ENCODE measurements at regions not wholly inside any gene's neighbourhood (a gene's known extent, or its start where the extent isn't known, plus 50 kb on each side); places are given as distances from the start of the nearest gene placed in this dataset.

DNA sequence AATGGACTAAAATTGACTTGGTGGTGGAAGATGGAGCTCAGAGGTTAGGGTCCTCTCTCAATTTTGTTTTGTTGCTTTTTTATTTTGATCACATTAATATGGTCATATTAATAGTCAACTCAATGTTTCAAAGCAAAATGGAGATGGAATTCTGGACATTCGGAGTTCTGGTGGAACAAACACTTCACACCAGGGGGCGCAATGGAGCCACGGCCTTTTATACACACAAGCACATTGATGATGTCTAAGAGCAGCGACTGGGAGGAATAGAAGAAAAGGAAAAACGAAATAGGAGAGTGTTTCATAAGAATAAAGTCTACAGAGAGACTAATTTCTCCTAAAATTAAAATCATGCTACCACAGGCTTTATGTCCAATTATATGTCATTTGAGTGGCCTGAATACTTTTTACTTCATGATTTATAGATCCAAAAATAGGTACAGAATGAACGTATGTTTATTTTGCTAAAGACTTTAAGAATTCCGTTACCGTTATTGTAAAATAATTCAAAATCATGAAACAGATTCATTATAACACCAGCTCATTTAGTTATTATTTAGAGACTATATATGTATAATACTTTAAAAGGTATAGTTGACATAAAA, 197.6 kb upstream of the SASH1 start:
- CTCF ChIA-PET = interaction anchor here (0.6 to 4.8 kb wide), 13 partner anchors 8 to 637 kb away, joined by 3 to 32 read pairs (median 4); partner anchors contain the start of gene SAMD5

DNA sequence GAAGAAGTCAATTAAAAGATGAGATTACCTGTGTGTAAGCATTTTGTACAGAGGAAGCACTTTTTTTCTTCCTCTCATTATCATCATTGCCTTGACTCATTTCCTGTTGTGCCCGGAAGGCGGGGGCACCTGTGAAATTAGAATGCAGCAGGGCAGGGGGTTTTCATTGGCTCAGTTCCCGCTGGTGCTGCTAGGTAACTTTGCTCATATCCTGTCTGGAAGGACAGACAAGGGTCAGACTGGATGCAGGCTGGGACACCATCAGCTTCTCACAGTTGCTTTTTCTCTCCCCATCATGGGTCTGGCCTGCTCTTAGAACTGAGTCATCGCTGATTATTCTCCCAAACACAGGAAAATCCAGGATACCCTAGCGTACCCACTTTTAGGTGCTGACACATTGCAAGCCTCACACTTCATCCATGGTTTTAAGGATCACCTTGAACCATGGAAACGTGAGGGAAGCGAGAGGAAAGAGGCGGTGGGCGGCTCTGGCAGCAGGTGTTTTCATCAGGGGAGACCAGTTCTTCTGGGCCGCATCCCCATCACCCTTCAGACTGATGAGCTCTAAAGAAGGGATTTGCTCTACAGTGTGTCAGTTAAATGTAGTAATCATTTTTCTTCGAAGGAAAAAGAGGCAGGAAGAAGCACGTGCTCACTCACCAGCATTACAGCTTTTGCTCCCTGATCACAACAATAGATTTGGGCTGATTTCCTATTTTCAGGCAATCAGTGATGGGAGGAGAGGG, 195.7 kb upstream of the SASH1 start:
- intact Hi-C loops (cut with micrococcal nuclease) = loop anchor here (1.0 to 10.0 kb wide), 9 partner anchors 34 to 1295 kb away; partner anchors contain the start of gene STXBP5
- POLR2A ChIA-PET = no interaction called here
- Mint-ChIP-seq H3K4me3 (peak overlapping the region; percentile 45), H3K27me3 (peaks cover 5% of the 10 kb centered on the region), H3K9me3 (no peaks in the 10 kb centered on the region), H3K36me3 (peaks cover 2% of the 10 kb centered on the region), H3K27ac (peak overlapping the region; percentile 92), H3K4me1 (ENCODE audit: low read depth) (peaks cover 15% of the 10 kb centered on the region)
- CTCF ChIA-PET = interaction anchor here (0.8 to 4.8 kb wide), 4 partner anchors 11 to 33 kb away, joined by 4 to 32 read pairs (median 8); no protein-coding TSS in a partner anchor
- DNase-seq = peak; percentile 89

More for the DNA sequence above, 197.6 kb upstream of the SASH1 start:
- Mint-ChIP-seq H3K4me3 (no peak overlapping the region), H3K27me3 (peaks cover 5% of the 10 kb centered on the region), H3K36me3 (peaks cover 2% of the 10 kb centered on the region), H3K27ac (no peak overlapping the region), H3K4me1 (ENCODE audit: low read depth) (peaks cover 15% of the 10 kb centered on the region), H3K9me3 (no peaks in the 10 kb centered on the region)
- intact Hi-C loops (cut with micrococcal nuclease) = loop anchor here (1.0 to 10.0 kb wide), 6 partner anchors 21 to 1293 kb away; partner anchors contain the start of gene STXBP5
- POLR2A ChIA-PET = no interaction called here
- DNase-seq = peak; percentile 78

DNA sequence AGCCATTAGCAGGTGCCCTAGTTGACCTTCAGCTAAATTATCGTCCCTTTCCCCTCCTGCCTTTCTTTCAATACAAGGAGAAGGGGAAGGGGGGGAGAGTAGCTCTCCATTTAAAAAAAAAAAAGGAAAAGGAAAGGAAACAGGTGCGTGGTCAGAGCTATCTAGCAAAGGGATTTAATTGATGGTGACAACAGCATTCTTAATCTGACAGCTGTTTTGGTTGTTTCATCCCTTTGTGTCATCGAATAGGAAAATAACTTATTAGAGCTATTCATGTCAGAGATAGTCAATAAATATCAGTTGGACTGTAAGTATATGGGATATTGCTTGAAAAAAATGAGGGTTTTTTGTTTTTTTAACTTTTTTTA, 195.2 kb upstream of the SASH1 start:
- Mint-ChIP-seq H3K4me3 (no peak overlapping the region), H3K36me3 (peaks cover 2% of the 10 kb centered on the region), H3K27me3 (peaks cover 5% of the 10 kb centered on the region), H3K4me1 (ENCODE audit: low read depth) (peaks cover 15% of the 10 kb centered on the region), H3K9me3 (no peaks in the 10 kb centered on the region), H3K27ac (peak overlapping the region; percentile 92)
- CTCF ChIA-PET = interaction anchor here (0.7 to 4.8 kb wide), 5 partner anchors 11 to 640 kb away, joined by 3 to 32 read pairs (median 7); no protein-coding TSS in a partner anchor
- intact Hi-C loops (cut with micrococcal nuclease) = loop anchor here (2.0 to 10.0 kb wide), 6 partner anchors 295 to 1295 kb away; partner anchors contain the start of gene STXBP5
- POLR2A ChIA-PET = no interaction called here
- DNase-seq = no peak

DNA sequence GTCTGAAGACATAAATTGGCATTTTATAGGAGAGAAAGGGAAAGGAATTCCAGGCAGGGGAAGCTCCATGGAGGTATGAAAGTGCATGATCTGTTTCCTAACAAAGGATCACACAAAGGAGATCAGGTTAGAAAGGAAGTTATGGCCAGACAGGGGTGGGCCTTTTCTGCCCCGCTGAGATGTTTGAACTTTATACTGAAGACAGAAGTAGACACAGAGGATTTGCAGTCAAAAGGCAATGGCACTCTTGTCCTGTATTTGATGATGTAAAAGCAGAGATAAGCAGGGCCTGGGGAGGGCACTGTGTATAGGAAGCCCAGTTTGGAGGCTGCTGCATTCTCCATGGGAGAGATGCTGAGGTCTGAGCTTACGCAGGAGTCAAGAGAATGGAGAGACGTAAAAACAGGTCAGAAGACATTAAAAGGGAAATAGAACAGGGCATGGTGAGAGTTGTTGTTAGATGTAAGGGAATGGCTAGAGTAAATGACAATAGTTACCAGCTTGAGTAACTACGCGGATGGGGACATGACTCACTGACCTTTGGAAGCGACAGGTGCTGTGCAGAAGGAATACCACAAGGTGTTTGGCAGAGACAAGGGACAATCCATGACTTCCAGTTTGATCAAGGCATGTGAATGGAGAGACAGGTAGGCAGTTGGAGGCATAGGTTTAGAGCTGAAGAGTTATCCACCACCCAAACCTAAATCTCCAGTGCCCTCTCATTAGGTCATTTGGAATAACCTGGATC, 190.6 kb upstream of the SASH1 start:
- intact Hi-C loops (cut with micrococcal nuclease) = no loop called here
- Mint-ChIP-seq H3K27ac (no peak overlapping the region), H3K27me3 (no peaks in the 10 kb centered on the region), H3K4me3 (no peak overlapping the region), H3K4me1 (ENCODE audit: low read depth) (peaks cover 3% of the 10 kb centered on the region), H3K36me3 (no peaks in the 10 kb centered on the region), H3K9me3 (no peaks in the 10 kb centered on the region)
- no peak for DNase-seq
- ChIA-PET CTCF (interaction anchor here (1.0 kb wide), 1 partner anchor 16 kb away, joined by 3 read pairs; no protein-coding TSS in a partner anchor), POLR2A (no interaction called here)

DNA sequence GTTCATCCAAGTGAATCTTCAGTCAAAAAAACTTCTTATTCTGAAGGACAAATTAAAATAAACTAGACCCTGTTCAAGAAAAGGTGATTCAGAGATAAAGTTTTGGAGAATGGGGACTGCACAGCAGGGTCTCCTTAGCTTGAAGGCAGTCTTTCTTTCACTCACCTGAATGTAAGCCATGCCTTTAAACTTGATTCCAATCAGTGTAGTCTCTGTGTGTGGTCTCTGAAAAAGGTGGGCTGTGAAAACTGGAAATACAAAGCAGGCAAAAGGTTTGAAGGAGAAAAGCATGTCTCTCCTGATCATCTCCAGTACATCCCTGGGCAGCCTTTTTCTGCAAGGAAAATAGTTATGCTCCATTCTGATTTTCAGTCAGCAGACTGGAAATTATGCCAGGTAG, 188.0 kb upstream of the SASH1 start:
- no peaks in the 10 kb centered on the region for H3K4me1 Mint-ChIP-seq (ENCODE audit: low read depth)
- ChIA-PET CTCF (interaction anchor here (1.4 to 3.7 kb wide), 4 partner anchors 10 to 26 kb away, joined by 3 to 13 read pairs (median 10); no protein-coding TSS in a partner anchor), POLR2A (no interaction called here)
- no peaks in the 10 kb centered on the region for H3K9me3 Mint-ChIP-seq
- no peak overlapping the region for H3K27ac Mint-ChIP-seq
- DNase-seq = no peak
- no peaks in the 10 kb centered on the region for H3K27me3 Mint-ChIP-seq
- H3K36me3 Mint-ChIP-seq = no peaks in the 10 kb centered on the region
- intact Hi-C loops (cut with micrococcal nuclease) = no loop called here
- H3K4me3 Mint-ChIP-seq = no peak overlapping the region

DNA sequence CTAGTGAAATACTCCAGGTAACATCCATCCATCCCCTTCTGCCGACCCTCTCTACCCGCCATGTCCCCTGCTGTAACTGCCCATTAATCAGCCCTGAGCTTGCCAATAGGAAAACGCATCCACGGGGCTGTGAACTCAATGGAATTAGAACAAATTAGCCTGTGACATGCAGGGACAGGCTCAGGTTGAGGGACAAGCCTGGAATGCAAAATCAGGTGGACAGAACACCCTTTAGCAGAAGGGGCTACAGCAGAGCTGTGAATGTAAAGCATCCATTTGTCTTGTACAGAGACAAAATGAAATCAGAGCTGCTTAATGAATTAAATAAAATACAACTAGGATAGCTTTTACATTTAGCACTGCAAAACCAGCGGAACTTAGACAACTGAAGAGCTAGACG, 187.3 kb upstream of the SASH1 start:
- no peak overlapping the region for H3K4me3 Mint-ChIP-seq
- H3K27me3 Mint-ChIP-seq = no peaks in the 10 kb centered on the region
- intact Hi-C loops (cut with micrococcal nuclease) = no loop called here
- no peak overlapping the region for H3K27ac Mint-ChIP-seq
- ChIA-PET CTCF (interaction anchor here (2.2 to 3.7 kb wide), 3 partner anchors 10 to 22 kb away, joined by 9 to 13 read pairs (median 10); no protein-coding TSS in a partner anchor), POLR2A (no interaction called here)
- no peak for DNase-seq
- H3K4me1 Mint-ChIP-seq (ENCODE audit: low read depth) = no peaks in the 10 kb centered on the region
- no peaks in the 10 kb centered on the region for H3K9me3 Mint-ChIP-seq
- no peaks in the 10 kb centered on the region for H3K36me3 Mint-ChIP-seq

DNA sequence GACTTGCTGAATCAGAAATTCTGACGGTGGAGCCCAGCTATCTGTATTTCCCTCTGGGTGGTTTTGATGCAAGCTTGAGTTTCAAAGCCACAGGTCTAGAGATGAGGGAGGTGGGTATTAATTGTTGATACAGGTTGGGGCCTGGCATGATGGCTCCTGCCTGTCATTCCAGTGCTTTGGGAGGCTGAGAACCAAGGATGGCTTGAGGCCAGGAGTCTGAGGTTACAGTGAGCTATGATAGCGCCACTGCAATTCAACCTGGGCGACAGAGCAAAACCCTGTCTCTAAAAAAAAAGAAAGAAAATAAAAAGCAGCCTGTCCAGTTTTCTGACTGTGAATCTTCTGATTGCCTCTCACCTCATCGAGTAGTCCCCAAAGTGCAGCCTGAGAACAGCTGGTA, 184.8 kb upstream of the SASH1 start:
- Mint-ChIP-seq H3K27ac (no peak overlapping the region), H3K9me3 (no peaks in the 10 kb centered on the region), H3K27me3 (no peaks in the 10 kb centered on the region), H3K4me3 (no peak overlapping the region), H3K36me3 (no peaks in the 10 kb centered on the region), H3K4me1 (ENCODE audit: low read depth) (no peaks in the 10 kb centered on the region)
- intact Hi-C loops (cut with micrococcal nuclease) = no loop called here
- POLR2A ChIA-PET = no interaction called here
- no peak for DNase-seq
- CTCF ChIA-PET = interaction anchor here (2.4 kb wide), 1 partner anchor 13 kb away, joined by 8 read pairs; no protein-coding TSS in a partner anchor

DNA sequence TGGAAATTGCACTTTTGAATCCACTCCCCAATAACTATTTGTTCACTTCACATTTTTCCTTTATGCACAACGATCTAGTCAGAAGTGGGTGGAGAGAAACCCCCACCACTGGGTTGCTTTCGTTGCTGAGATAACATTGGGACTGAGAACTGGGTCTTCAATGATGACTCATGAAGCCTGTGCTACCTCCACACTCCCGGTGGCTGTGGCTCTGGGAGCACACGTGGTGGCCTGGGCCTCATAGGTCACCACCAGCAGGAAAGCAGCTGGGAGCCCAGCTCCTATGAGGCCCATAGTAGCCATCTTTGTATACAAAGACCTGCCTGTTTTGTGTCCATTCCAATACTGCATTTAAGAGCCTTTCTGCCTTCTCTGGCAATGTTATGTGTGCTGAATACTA, 178.0 kb upstream of the SASH1 start:
- Mint-ChIP-seq H3K4me1 (ENCODE audit: low read depth) (peaks cover 5% of the 10 kb centered on the region), H3K9me3 (no peaks in the 10 kb centered on the region), H3K27ac (no peak overlapping the region), H3K27me3 (peaks cover 6% of the 10 kb centered on the region), H3K4me3 (no peak overlapping the region), H3K36me3 (no peaks in the 10 kb centered on the region)
- DNase-seq = peak; percentile 15
- ChIA-PET POLR2A (no interaction called here), CTCF (interaction anchor here (0.8 to 3.2 kb wide), 4 partner anchors 15 to 657 kb away, joined by 3 to 32 read pairs (median 16); no protein-coding TSS in a partner anchor)
- intact Hi-C loops (cut with micrococcal nuclease) = loop anchor here (5.0 kb wide), 1 partner anchor 772 kb away; no protein-coding TSS in a partner anchor

DNA sequence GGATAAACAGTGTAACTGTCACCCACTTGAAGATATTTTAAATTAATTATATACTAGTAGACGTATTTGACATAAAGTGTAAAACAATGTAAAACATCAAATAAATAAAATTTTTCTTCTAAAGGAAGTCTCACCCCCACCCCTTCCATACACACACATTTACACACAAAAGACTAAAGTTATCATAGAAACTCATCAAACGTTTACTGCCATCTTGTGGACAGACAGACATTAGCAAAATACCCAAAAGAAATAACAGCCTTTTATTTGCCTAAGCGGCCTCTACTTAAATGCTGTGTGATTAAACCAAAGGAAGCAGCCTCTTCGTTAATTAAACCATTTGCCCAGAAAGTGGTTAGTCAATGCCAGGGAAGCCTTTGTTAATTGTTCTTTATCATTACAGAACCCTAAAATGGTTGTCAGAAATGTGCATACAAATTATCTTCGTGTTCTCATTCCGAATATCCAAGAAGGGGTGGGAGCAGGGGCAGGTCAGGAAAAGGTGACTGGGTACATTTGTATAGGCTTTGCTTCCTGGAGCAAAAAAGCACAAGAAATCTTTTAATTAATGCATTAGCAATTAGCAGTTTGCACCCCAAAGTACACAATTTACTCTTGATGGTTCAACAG, 176.2 kb upstream of the SASH1 start:
- Mint-ChIP-seq H3K4me1 (ENCODE audit: low read depth) (peaks cover 5% of the 10 kb centered on the region), H3K36me3 (no peaks in the 10 kb centered on the region), H3K27ac (no peak overlapping the region), H3K27me3 (peaks cover 6% of the 10 kb centered on the region), H3K9me3 (no peaks in the 10 kb centered on the region), H3K4me3 (no peak overlapping the region)
- ChIA-PET POLR2A (no interaction called here), CTCF (interaction anchor here (1.3 to 3.2 kb wide), 10 partner anchors 10 to 661 kb away, joined by 4 to 32 read pairs (median 9); no protein-coding TSS in a partner anchor)
- intact Hi-C loops (cut with micrococcal nuclease) = loop anchor here (1.0 to 5.0 kb wide), 3 partner anchors 21 to 774 kb away; no protein-coding TSS in a partner anchor
- no peak for DNase-seq

DNA sequence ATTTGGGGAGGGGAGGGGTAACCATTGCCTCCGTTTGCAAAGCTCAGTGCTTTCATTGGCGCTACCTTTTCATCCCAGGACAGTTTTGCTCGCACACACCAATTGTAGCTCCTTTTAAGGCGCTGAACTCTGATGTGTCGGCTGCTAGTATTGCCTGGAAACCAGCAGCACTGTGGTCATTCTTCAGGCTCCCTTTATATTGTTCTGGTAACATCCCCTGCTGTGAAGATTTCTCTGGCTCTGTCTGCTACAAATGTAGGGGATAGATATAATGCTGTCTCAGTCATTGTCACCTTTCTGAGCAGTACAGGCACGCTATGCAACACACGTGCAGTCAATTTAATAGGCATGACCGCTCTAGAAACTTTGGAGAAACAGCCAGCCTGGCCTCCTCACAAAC, 172.9 kb upstream of the SASH1 start:
- H3K27ac Mint-ChIP-seq = no peak overlapping the region
- no peaks in the 10 kb centered on the region for H3K36me3 Mint-ChIP-seq
- POLR2A ChIA-PET = no interaction called here
- peaks cover under 1% of the 10 kb centered on the region for H3K4me1 Mint-ChIP-seq (ENCODE audit: low read depth)
- CTCF ChIA-PET = interaction anchor here (1.3 kb wide), 1 partner anchor 11 kb away, joined by 5 read pairs; no protein-coding TSS in a partner anchor
- no peaks in the 10 kb centered on the region for H3K9me3 Mint-ChIP-seq
- DNase-seq = no peak
- H3K27me3 Mint-ChIP-seq = no peaks in the 10 kb centered on the region
- intact Hi-C loops (cut with micrococcal nuclease) = loop anchor here (5.0 kb wide), 1 partner anchor 777 kb away; no protein-coding TSS in a partner anchor
- H3K4me3 Mint-ChIP-seq = no peak overlapping the region

DNA sequence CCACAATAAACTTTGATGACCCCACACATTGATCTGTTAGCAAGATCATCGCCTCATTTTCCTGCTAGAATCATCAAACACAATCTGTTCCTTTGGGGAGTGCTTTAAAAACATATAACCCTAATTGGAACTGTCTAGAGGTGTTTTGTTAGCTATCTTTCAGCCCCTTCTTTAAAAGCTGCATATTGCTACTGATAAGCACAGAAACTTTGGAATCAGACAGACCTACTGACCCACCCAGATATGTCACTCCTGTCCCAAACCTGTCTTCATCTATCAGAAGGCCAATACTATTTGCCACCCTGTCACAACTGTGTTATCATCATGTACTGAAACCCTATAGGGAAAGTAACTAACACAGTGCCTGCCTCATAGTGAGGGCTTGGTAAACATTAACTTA, 172.4 kb upstream of the SASH1 start:
- CTCF ChIA-PET = interaction anchor here (0.9 to 1.3 kb wide), 2 partner anchors 10 to 26 kb away, joined by 3 to 5 read pairs; no protein-coding TSS in a partner anchor
- no peak for DNase-seq

More for the DNA sequence above, 172.4 kb upstream of the SASH1 start:
- H3K4me3 Mint-ChIP-seq = no peak overlapping the region
- H3K4me1 Mint-ChIP-seq (ENCODE audit: low read depth) = no peaks in the 10 kb centered on the region
- H3K27ac Mint-ChIP-seq = no peak overlapping the region
- no peaks in the 10 kb centered on the region for H3K36me3 Mint-ChIP-seq
- no peaks in the 10 kb centered on the region for H3K9me3 Mint-ChIP-seq
- POLR2A ChIA-PET = no interaction called here
- H3K27me3 Mint-ChIP-seq = peaks cover under 1% of the 10 kb centered on the region
- intact Hi-C loops (cut with micrococcal nuclease) = no loop called here
